ENCODE measurements at regions not wholly inside any gene's neighbourhood (a gene's known extent, or its start where the extent isn't known, plus 50 kb on each side); places are given as distances from the start of the nearest gene placed in this dataset.
"Not testable (repeated sequence)": the region's sequence is repeated elsewhere in the genome, so short reads cannot be mapped to it uniquely, and the experiment has no call there.

DNA sequence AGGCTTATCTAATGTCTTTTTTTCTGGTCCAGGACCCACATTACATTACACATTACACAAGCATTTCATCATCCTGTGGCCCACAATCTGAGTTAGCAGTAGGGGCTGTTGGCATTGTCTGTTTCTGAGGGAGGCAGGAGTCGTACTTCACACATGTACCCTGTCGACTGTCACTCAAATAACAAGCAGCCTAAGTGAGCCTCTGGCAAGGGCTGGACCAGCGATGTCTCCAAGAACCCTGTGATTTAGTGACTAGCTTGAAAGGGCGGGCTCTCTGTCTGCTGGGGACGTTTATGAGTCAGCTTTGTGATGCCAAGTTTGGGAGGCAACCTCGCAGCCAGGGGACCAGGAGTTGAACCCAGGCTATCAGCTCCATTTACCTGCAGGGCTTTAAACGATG is 251.4 kb downstream of the HS3ST3B1 start:
- DNase-seq (ENCODE audit: low read depth), result no peak

GRCh38 chr17:14547556-14547955 is 246.7 kb downstream of the HS3ST3B1 start:
- DNase-seq (ENCODE audit: low read depth), result no peak

- DNase-seq (ENCODE audit: low read depth), result no peak
Measured at GRCh38 chr17:14547016-14547415, 246.1 kb downstream of the HS3ST3B1 start.

GRCh38 chr17:14545156-14545906 is 244.4 kb downstream of the HS3ST3B1 start:
- no peak for DNase-seq (ENCODE audit: low read depth)

DNA sequence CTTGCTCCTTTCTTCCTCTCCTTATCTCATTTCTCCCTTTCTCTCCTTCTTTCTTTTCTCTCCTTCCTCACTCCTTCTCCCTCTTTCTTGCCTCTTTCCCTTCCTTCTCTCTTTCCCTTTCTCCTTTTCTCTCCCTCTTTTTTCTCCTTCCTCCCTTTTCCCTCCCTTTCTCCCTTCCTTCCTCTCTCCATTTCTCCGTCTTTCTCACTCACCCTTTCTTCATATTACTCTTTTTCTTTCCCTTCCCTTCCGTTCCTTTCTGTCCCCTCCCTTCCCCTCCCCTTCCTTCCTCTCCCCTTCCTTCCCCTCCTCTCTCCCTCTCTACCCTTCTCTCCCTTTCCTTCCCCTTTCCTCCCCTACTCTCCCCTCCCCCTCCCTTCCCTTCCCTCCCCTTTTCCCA is 240.8 kb downstream of the HS3ST3B1 start:
- no peak for DNase-seq (ENCODE audit: low read depth)

DNA sequence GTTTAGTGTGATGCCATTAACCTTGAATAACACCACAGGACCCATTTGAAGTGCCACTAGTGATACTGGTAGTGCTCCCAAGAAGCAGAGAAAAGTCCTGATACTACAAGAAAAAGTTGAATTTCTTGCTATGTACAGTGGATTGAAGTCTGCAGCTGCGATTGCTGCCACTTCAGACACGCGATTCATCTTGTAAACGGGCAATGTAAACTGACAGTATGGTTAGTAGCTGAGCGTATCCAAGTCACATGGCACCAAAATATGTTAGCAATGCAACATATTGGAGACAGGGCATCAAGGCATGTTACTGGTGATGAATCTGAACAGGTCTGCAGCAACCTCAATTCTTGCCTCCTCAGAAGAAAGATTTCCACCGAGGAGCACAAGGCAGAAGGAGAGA is 238.9 kb downstream of the HS3ST3B1 start:
- DNase-seq (ENCODE audit: low read depth), result no peak

DNA sequence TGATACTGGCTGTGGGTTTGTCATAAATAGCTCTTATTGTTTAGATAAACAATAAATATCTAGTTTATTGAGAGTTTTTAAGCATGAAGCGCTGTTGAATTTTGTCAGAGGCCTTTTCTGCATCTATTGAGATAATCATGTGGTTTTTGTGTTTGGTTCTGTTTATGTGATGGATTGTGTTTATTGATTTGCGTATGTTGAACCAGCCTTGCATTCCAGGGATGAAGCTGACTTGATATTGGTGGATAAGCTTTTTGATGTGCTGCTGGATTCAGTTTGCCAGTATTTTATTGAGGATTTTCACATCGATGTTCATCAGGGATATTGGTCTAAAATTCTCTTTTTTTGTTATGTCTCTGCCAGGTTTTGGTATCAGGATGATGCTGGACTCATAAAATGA is 231.4 kb downstream of the HS3ST3B1 start:
- DNase-seq (ENCODE audit: low read depth), result not testable (repeated sequence)

- no peak for DNase-seq (ENCODE audit: low read depth)
Measured at GRCh38 chr17:14525551-14526455, 224.9 kb downstream of the HS3ST3B1 start.

DNA sequence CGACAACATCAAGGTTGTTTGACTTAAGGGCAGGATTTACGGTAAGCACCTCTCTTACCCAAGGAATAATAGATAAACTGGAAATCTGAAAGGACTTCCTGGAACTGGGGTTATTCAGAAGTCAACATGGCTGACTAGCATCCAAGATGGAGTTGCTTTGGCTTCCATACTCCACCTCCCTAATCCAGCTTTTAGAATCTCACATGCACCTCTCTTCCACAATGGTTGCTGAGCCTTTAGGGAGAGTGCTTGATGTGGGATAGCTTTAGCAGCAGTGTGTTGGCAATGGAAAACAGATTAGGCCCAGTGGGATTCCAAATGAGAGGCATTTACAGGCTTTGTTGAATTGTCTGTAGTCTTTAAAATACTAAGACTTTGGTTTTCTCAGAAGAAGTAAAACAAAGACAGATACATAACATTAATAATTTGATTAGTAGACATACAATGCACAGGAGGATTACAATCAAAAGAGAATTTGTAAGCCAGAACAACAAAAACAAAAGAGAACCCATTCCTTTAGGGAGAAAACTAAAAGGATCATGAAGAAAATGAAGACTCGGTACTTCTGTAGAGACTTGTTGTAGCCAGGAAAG is 222.0 kb downstream of the HS3ST3B1 start:
- no peak for DNase-seq (ENCODE audit: low read depth)

- not testable (repeated sequence) for DNase-seq (ENCODE audit: low read depth)
Measured at GRCh38 chr17:14518919-14519318, 218.0 kb downstream of the HS3ST3B1 start.

DNA sequence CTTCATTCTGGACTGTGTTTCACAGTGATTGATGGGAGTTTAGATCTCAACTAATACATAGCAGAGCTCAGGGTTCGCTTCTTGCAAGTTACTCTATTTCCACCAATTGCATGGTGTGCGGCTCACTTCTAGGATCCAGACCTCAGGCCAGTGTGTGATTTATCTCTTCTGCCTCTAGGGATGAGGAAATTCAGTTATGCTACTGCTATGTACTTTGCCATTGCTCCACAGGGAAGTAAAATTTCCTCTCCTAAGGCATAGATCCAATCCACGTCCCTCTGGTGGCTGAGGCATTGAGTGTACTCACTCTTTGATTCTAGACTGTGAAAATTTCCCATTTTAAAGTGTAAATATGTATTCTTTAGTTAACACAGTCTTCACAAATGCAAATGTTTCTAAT is 214.1 kb downstream of the HS3ST3B1 start:
- DNase-seq (ENCODE audit: low read depth), result no peak

- DNase-seq (ENCODE audit: low read depth), result no peak
Measured at GRCh38 chr17:14513835-14514234, 213.0 kb downstream of the HS3ST3B1 start.

DNA sequence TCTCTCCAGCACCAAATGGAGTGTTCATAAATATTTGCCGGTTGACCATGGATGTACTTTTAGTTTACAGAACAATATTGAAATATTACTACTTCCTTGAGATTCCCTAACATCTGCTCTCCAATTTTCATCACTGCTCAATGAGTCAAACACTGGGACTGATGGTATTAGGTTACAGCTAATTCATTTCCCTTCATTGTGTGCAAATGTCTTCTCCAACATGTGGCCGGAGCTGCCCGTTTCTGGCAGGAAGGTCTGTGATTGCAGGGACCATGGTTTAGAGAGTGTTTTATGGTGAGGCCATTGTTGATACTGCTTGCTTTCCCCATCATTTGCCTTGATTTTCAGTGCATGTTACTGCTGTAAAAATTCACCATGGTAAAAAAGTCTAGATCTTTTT is 209.3 kb downstream of the HS3ST3B1 start:
- DNase-seq (ENCODE audit: low read depth), result no peak

GRCh38 chr17:14508156-14508555 is 207.3 kb downstream of the HS3ST3B1 start:
- no peak for DNase-seq (ENCODE audit: low read depth)

GRCh38 chr17:14506364-14506763 is 205.5 kb downstream of the HS3ST3B1 start:
- no peak for DNase-seq (ENCODE audit: low read depth)

GRCh38 chr17:14505606-14506005 is 204.7 kb downstream of the HS3ST3B1 start:
- no peak for DNase-seq (ENCODE audit: low read depth)

DNA sequence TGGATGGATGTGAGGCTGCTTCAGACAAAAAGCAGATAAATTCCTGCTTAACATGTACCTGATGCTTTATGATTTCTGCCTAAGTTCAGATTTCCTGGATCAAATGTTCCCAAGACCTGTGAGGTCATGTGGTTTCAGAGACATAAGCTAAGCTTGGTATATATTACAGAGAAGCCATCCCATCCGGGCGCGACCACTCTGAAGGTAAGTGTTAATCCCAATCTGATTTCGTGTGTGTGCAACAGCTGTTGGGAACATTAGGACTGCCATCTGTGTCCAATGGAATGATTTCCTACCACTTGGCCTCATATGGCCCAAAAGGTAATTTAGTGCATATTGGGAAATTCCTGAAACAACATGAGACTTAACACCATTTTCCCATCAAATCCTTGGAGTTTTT is 199.1 kb downstream of the HS3ST3B1 start:
- no peak for DNase-seq (ENCODE audit: low read depth)

DNA sequence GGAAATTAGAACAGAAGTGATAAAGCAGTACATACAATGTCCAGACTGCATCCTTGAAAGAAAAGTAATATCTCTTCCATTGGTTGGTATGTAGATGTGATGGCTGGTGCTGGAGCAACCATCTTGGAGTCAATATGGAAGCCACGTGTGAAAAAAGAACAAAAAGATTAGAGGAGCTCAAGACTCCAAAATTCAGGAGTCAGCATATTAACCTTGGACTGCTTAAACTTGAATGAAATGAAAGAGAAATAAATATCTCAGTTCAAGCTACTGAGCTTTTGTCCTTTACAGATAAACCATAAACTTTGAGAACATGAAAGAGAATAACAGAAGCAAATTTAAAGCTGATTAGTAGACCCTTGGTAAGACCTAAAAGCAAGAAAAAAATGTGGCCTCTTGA is 197.9 kb downstream of the HS3ST3B1 start:
- no peak for DNase-seq (ENCODE audit: low read depth)

- DNase-seq (ENCODE audit: low read depth), result no peak
Measured at GRCh38 chr17:14494161-14494560, 193.3 kb downstream of the HS3ST3B1 start.

DNA sequence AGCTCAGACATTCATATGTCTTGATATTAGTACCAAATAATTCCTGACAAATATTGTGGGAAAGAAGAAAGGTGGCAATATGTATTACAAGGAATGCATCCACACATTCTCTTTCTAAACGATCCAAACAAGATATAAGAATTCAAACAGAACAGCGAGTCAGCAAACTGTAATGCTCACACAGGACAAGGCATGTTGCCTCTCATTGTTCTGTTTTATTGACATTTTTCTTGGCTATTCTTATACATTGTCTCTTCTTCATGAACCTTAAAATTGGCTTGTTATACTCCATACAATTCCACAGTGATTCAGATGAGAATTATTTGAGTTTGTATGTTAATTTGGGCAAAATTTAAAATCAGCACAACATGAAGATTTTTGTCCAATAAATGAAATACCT is 189.1 kb downstream of the HS3ST3B1 start:
- no peak for DNase-seq (ENCODE audit: low read depth)

DNA sequence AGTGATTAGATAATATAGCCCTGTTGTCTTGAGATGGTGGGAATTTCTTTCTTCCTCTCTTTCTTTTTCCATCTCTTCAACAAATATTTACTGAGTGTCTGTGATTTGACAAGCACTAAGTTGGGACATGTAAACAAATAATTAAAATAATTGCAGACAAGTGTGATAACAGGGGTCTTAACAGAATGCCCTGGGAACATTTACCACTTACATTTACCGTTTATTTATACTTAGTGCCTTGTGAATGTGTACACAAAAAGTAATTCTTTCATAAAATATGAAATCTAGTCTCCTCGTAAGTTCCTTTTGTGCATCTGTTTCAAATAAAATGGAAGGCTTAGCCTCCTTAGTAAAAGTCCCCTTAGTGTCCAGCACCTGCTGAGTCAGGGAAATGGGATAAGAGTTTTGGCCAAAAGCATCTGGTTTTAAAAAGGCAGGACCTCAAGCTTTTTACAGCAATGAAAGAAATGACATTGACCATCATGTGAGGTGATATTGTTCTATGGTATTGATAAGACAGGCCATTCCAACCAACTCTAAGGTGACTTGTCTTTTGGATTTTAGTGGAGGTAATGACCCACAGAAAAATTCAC is 188.2 kb downstream of the HS3ST3B1 start:
- DNase-seq (ENCODE audit: low read depth), result no peak

GRCh38 chr17:14487068-14487467 is 186.2 kb downstream of the HS3ST3B1 start:
- DNase-seq (ENCODE audit: low read depth), result no peak

Data from T follicular helper cell (primary cell).